Activated CD8-positive, alpha-beta memory T cell treated with anti-CD3 and anti-CD28 coated beads for 48 hours (primary cell): ENCODE measurements at regions not wholly inside any gene's neighbourhood (a gene's known extent, or its start where the extent isn't known, plus 50 kb on each side); places are given as distances from the start of the nearest gene placed in this dataset.
"Not testable (repeated sequence)": the region's sequence is repeated elsewhere in the genome, so short reads cannot be mapped to it uniquely, and the experiment has no call there.

Source experiments
- DNase-seq, 3 experiments: peaks; one replicate each; pipeline ENCODE4 v3.0.0-alpha.2; 2020; ENCODE audit warnings: low read depth in 2 of 3, low spot score in 2 of 3

GRCh38 chr10:44278837-44279324 lies 106.0 kb downstream of the CXCL12 start:
- DNase-seq, result no peak

- not testable (repeated sequence) for DNase-seq
These were observed 116.4 kb downstream of the CXCL12 start for GRCh38 chr10:44268435-44268948.

GRCh38 chr10:44267007-44267406 lies 117.9 kb downstream of the CXCL12 start:
- no peak for DNase-seq

GRCh38 chr10:44264244-44264643 lies 120.7 kb downstream of the CXCL12 start:
- DNase-seq, result no peak

- DNase-seq, result no peak
These were observed 121.1 kb downstream of the CXCL12 start for GRCh38 chr10:44263771-44264170.

- DNase-seq, result no peak
These were observed 122.2 kb downstream of the CXCL12 start for GRCh38 chr10:44262551-44263251.

- no peak for DNase-seq
These were observed 123.0 kb downstream of the CXCL12 start for GRCh38 chr10:44261710-44262455.

- DNase-seq, result no peak
These were observed 123.6 kb downstream of the CXCL12 start for GRCh38 chr10:44261296-44261695.

- DNase-seq, result no peak
These were observed 124.5 kb downstream of the CXCL12 start for GRCh38 chr10:44260286-44260928.

GRCh38 chr10:44259090-44259874 lies 125.6 kb downstream of the CXCL12 start:
- DNase-seq, result no peak

- no peak for DNase-seq
These were observed 126.3 kb downstream of the CXCL12 start for GRCh38 chr10:44258460-44259089.

GRCh38 chr10:44258019-44258418 lies 126.9 kb downstream of the CXCL12 start:
- DNase-seq, result no peak

GRCh38 chr10:44253769-44254462 lies 131.0 kb downstream of the CXCL12 start:
- DNase-seq, result no peak

GRCh38 chr10:44252631-44253030 lies 132.3 kb downstream of the CXCL12 start:
- not testable (repeated sequence) for DNase-seq

- not testable (repeated sequence) for DNase-seq
These were observed 135.0 kb downstream of the CXCL12 start for GRCh38 chr10:44249933-44250332.

- DNase-seq, result no peak
These were observed 135.4 kb downstream of the CXCL12 start for GRCh38 chr10:44249490-44249889.

- not testable (repeated sequence) for DNase-seq
These were observed 138.2 kb downstream of the CXCL12 start for GRCh38 chr10:44246700-44247099.

- not testable (repeated sequence) for DNase-seq
These were observed 138.6 kb downstream of the CXCL12 start for GRCh38 chr10:44246287-44246686.

- DNase-seq, result no peak
These were observed 139.3 kb downstream of the CXCL12 start for GRCh38 chr10:44245601-44245938.
